H54 (cell line): ENCODE measurements at regions not wholly inside any gene's neighbourhood (a gene's known extent, or its start where the extent isn't known, plus 50 kb on each side); places are given as distances from the start of the nearest gene placed in this dataset.
"Not testable (repeated sequence)": the region's sequence is repeated elsewhere in the genome, so short reads cannot be mapped to it uniquely, and the experiment has no call there.

Experiments
- DNase-seq: peaks from one replicate; pipeline ENCODE4 v3.0.0; 2011; ENCODE audit warnings: low spot score, mixed read lengths; ENCODE audit not compliant: insufficient read length
- FAIRE-seq: peaks from 3 replicates; lab custom pipeline; 2011; peaks lifted over from hg19 to GRCh38; lab: Jason Lieb, UNC
- POLR2A ChIP-seq: IDR thresholded peaks from 2 replicates; pipeline ENCODE4 v1.6.1; 2011; ENCODE audit warnings: low read depth, mild to moderate bottlenecking, low read length

DNA sequence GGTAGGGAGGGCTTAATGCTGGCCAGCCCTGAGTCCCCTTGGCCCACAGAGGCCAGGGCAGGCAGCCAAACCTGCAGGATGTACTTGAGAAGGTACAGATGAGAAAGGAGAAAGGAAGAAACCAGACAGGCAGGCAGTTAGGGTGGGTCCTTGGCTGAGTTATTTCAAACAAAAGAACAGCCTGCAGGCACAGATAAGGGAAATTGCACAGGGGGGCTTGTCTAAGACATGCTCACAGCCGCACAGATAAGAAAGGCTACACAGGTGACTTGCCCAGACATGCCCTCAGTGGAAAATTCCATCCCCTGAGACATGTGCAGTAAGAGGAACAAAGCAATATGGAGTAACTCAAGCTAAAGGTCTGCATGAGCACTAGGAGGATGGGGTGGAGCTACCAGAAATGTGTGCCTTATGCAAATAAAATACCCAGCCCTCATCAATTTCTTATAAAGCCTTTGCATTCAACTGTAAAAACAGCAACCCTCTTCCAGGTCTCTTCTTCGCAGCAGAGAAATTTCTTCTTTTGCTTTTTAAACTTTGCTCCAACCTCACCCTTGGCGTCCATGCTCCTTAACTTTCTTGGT, 158.2 kb upstream of the RGS6 start:
- TF ChIP-seq POLR2A, result no peak
- FAIRE-seq, result no peak
- DNase-seq, result no peak

GRCh38 chr14:71776471-71777360, 155.5 kb upstream of the RGS6 start:
- DNase-seq (no peak), FAIRE-seq (no peak)
- TF ChIP-seq POLR2A, result no peak

- no peak for FAIRE-seq
- no peak for DNase-seq
- no peak for TF ChIP-seq POLR2A
These were observed 152.2 kb upstream of the RGS6 start for GRCh38 chr14:71780075-71780474.

- no peak for FAIRE-seq
- DNase-seq, result no peak
- TF ChIP-seq POLR2A, result no peak
These were observed 151.4 kb upstream of the RGS6 start for GRCh38 chr14:71780822-71781221.

DNA sequence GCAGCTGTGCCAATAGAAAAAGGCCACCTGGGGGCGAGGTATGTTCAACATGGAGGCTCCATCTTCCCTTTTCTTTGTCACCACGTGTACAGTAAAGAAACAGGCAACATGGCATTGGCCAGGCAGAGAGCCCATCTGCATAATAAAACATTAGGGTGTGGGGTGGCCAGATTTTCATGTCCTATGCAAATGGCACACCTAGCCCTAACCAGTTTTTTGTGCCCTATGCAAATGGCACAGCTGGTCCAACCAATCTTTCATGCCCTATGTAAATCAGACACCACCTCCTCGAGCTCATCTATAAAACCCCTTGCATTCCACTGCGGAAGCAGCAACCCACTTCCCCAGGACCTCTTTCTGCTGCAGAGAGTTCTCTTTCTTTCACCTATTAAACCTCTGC, 149.1 kb upstream of the RGS6 start:
- FAIRE-seq (no peak), DNase-seq (no peak)
- TF ChIP-seq POLR2A, result no peak

GRCh38 chr14:71783786-71784185, 148.4 kb upstream of the RGS6 start:
- DNase-seq (no peak), FAIRE-seq (no peak)
- TF ChIP-seq POLR2A, result no peak

- no peak for TF ChIP-seq POLR2A
- FAIRE-seq, result no peak
- DNase-seq, result no peak
These were observed 143.2 kb upstream of the RGS6 start for GRCh38 chr14:71789005-71789404.

DNA sequence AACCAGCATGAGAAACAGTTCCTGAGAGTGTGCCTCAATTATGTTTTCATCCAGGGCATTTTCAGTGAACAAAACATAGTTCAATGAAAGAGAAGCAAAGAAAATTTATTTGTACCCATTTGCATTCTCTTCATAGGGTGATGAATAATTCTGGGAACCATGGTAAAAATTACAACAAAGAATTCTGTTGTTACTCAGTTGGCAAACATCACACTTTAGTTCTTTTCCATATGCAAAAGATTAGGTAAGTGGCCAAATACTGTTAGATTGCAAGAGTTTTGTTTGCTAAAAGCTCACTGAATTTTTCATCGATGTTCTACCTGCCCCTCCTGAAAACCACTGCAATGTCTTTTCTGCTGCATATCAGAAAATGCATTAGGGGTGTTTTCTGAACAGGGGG, 132.4 kb upstream of the RGS6 start:
- TF ChIP-seq POLR2A, result no peak
- FAIRE-seq (no peak), DNase-seq (no peak)

GRCh38 chr14:71800878-71801277, 131.4 kb upstream of the RGS6 start:
- no peak for TF ChIP-seq POLR2A
- FAIRE-seq (no peak), DNase-seq (no peak)

DNA sequence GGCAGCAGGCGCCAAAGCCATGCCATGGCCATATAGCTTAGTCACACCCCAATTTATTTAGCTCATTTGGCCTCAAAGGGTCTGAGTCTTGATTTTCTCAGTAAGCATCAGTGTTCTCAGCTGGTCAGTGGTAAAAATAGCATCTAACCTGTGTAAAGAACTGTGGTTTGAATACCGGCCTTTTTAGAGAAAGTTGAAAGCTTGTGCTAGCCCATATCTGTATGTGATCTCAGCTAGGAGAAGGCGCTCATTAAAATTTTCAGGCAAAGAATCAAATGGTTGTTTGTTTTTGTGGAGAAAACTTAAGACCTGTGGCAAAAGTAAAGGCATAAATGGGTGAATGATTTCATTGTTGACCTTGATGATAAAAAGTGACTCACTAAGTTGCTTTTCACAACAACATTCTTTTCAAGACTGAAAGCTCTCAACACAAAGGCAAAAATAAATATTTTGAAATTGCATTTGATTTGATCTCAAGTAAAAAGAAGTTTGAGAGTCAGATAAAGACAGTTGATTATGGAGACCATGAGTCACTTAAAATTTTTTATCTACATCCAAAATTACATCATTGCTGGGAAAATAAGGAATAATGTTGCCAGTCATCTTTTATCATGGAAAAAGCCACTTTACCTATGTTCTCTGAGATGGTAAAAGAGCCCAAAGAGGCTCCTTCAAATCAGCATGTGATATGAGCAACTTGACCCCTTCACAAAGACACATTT, 128.5 kb upstream of the RGS6 start:
- no peak for FAIRE-seq
- no peak for TF ChIP-seq POLR2A
- no peak for DNase-seq

GRCh38 chr14:71804992-71805391, 127.2 kb upstream of the RGS6 start:
- no peak for TF ChIP-seq POLR2A
- no peak for DNase-seq
- no peak for FAIRE-seq

DNA sequence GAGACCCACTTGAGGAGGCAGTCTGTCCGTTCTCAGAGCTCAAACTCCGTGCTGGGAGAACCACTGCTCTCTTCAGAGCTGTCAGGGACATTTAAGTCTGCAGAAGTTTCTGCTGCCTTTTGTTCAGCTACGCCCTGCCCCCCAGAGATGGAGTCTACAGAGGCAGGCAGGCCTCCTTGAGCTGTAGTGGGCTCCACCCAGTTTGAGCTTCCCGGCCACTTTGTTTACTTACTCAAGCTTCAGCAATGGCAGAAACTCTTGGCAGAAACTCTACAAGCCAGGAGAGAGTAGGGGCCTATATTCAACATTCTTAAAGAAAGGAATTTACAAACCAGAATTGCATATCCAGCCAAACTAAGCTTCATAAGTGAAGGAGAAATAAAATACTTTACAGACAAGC, 125.2 kb upstream of the RGS6 start:
- FAIRE-seq, result not testable (repeated sequence)

DNA sequence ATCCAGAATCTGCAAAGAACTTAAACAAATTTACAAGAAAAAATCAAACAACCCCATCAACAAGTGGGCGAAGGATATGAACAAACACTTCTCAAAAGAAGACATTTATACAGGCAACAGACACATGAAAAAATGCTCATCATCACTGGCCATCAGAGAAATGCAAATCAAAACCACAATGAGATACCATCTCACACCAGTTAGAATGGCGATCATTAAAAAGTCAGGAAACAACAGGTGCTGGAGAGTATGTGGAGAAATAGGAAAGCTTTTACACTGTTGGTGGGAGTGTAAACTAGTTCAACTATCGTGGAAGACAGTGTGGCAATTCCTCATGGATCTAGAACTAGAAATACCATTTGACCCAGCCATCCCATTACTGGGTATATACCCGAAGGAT, 121.4 kb upstream of the RGS6 start:
- FAIRE-seq, result not testable (repeated sequence)

More for the DNA sequence above, 125.2 kb upstream of the RGS6 start:
- not testable (repeated sequence) for DNase-seq

DNA sequence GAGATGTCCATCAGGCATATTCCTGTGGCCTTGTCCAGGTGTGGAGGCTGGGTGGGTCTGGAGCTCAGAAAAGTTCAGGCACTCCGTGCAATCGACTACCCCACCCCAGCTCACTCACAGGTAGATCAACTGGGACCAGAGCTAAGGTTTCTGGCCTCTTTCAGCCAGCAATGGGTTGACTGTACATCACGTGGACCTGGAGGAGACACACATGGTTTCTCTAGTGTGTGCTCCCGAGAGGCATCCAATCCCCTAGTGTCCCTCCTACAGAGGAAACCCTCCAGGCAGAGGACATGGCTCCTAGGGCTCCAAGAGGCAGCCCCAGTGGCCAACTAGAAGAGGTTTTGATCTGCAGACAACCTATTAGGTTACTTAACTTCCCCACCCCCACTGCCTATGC, 119.5 kb upstream of the RGS6 start:
- no peak for TF ChIP-seq POLR2A
- no peak for FAIRE-seq

More for the DNA sequence above, 121.4 kb upstream of the RGS6 start:
- DNase-seq, result not testable (repeated sequence)

More for the DNA sequence above, 119.5 kb upstream of the RGS6 start:
- DNase-seq, result no peak
